ENCODE measurements at regions not wholly inside any gene's neighbourhood (a gene's known extent, or its start where the extent isn't known, plus 50 kb on each side); places are given as distances from the start of the nearest gene placed in this dataset.
"Not testable (repeated sequence)": the region's sequence is repeated elsewhere in the genome, so short reads cannot be mapped to it uniquely, and the experiment has no call there.

DNA sequence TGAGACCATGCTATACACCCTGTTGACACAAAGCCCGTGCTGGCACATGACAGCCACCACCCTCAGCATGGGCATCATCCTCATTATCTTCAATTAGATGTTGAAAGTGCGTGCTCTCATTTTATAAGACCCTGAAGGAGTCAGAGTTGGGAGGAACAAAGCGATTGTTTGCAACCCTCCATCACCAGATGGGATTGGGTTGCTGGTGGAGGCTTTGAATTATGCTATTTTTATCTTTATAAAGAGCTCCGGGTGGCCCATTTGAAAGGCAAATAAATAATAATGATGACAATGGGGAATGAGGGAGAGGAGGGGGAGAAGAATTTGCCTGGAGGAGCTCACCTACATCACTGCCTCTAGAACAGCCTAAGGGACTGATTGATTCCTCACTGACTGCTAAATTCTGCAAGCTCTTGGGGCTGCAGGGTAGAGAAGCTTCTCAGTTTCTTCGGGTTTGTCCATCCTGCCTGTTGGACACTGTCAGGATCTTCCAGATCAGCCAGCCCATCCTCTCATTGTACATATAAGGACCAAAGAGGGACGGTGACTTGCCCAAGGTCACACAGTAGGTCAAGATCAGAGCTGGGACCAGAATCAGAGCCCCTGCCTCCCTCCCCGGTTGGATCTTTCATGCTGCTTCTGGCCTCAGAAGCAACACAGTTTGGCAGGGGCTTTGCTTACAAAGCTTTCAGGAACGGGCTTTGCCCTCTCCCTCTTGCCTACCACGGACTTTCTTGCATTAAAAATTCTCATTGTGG, 130.9 kb upstream of the ZBTB40 start:
- DNase-seq = no peak

DNA sequence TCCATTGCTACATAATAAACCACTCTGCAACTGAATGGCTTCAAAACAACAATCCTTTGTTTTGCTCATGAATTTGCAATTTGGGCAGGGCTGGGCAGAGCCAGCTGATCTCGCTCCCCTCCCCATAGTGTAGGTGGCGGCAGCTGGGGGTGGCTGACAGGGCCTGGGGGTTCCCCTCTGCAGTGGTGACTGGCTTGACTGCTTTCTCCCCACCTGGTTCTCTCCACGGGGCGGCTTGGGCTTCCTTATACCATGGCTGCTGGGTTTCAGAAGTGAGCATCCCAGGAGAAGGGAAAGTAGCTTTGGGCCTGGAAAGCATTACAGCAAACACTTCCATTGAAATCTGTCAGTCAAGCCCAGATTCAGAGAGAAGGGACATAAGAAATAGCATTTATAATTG, 129.7 kb upstream of the ZBTB40 start:
- DNase-seq = no peak

GRCh38 chr1:22323141-22323845, 128.4 kb upstream of the ZBTB40 start:
- no peak for DNase-seq

- no peak for DNase-seq
These were observed 127.7 kb upstream of the ZBTB40 start for GRCh38 chr1:22323846-22324504.

DNA sequence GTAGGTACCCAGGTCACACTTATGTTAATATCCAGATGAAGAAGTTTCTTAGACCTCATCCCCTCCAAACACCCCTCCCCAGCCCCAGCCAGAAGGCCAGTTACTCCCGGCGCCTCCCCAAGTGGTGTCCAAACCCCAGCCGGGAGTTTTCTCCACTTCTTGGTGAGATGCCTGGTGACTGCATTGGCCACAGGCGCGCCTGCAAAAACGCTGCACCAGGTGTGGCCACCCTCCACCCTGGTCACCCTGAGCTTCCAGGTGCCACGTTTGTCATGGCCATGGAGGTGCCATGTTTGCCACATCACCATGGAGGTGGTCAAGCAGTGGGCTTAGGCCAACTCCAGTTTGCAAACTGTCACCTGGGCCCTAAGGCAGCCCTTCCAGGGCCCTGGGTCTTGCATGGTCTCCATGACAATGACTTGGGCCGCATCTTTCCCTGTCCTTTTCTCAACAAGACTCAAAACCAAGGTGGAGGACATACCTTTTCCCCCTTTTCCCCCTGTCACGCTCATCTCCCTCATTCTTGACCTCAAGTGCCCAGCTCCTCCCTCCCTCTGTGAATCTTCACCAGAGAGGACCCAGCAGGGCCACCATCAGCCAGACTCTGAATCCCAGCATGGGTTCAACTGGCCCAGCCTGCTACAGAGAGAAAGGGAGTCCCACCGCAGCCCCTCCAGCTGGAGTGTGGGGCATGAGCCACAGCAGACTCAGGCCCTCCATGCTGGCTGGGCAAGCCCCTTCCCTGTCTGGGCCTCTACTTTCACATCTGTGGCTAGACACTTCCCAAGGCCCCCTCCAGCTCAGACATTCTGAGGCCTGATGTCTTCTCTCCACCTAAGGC, 125.9 kb upstream of the ZBTB40 start:
- no peak for DNase-seq

- DNase-seq = no peak
These were observed 125.2 kb upstream of the ZBTB40 start for GRCh38 chr1:22326372-22326915.

DNA sequence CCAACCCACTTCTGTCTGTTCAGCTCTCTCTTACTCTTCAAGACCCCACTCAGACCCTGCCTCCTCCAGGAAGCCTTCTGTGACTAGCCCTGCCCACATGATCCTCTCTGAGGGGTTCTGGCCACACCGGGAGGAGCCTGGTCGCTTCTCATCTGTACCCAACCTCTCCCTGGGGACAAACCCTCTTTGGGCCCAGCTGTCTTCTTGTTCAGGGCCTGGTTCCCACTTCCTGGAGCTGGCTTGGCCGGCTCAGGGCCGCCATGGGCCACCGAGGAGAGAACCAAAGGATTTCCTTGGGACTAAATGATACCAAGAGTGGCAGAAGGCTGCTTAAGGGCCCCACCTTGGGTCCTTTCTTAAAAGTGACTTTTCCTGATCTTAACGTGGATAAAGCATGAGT, 124.7 kb upstream of the ZBTB40 start:
- DNase-seq = no peak

DNA sequence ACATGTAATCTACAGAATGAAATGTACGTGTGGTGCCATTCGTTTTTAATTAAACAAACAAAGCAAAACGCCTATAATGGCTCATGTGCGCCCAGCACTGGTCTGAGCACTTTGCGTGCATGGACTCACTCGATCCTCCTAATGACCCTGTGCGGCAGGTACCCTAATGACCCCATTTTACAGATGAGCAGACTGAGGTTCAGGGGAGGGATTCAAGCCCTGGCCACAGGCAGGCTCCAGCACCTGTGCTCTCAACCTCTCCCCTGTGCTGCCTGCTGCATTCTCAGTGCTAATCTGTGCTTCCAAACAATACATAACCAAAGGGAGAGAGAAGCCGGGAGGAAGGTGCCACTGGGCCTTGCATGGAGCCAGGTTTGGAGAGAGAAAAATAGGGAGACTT, 124.2 kb upstream of the ZBTB40 start:
- no peak for DNase-seq

- no peak for DNase-seq
These were observed 123.1 kb upstream of the ZBTB40 start for GRCh38 chr1:22328331-22329147.

- DNase-seq = no peak
These were observed 122.5 kb upstream of the ZBTB40 start for GRCh38 chr1:22329148-22329515.

GRCh38 chr1:22330092-22330759, 121.4 kb upstream of the ZBTB40 start:
- DNase-seq = no peak

DNA sequence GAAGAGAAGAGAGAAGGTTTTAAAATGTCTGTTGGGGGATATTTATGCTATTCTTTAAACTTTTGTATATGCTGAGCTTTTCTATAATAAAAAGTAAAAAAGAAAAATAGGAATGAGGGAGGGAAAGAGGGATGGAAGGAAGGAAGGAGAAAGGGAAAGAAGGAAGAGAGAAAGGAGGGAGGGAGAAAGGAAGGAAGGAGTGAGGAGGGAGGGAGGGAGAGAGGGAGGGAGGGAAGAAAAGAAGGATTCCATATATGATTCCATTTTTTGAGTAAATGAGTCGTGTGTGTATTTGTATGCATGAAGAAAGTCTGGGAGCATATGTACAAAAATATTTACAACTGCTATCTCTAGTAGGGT, 120.9 kb upstream of the ZBTB40 start:
- DNase-seq = no peak

- DNase-seq = no peak
These were observed 119.8 kb upstream of the ZBTB40 start for GRCh38 chr1:22331618-22332423.

DNA sequence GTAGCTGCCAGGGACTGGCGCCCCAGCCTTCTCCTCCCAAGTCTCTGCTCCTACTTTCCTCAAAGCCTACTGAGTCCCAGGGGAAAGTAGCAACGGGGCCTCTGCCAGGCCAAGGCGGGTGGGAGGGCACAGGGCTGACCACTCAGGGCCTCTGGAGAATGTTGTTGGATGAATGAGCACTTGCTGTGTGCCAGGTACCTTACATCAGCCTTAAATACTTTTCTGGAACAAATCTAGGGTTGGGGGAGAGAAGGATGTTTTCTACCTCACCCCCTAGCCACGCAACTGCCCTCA, 119.3 kb upstream of the ZBTB40 start:
- DNase-seq = no peak

GRCh38 chr1:22332795-22333499, 118.7 kb upstream of the ZBTB40 start:
- no peak for DNase-seq

GRCh38 chr1:22333516-22334121, 118.0 kb upstream of the ZBTB40 start:
- DNase-seq = no peak

GRCh38 chr1:22334860-22335550, 116.6 kb upstream of the ZBTB40 start:
- DNase-seq = no peak

GRCh38 chr1:22336274-22336673, 115.4 kb upstream of the ZBTB40 start:
- DNase-seq = not testable (repeated sequence)

All from DMS79 (cell line).